HG02798 (cell line): ENCODE measurements at regions not wholly inside any gene's neighbourhood (a gene's known extent, or its start where the extent isn't known, plus 50 kb on each side); places are given as distances from the start of the nearest gene placed in this dataset.

Source experiments
- ATAC-seq: cut with Tn5 transposase; IDR thresholded peaks from one replicate; pipeline ENCODE4 v1.9.1; 2021; ENCODE audit warnings: mild to moderate bottlenecking; ENCODE audit not compliant: unreplicated experiment, poor library complexity

GRCh38 chr6:140907235-140907634 lies 1225.5 kb upstream of the GJE1 start:
- ATAC-seq: no peak

DNA sequence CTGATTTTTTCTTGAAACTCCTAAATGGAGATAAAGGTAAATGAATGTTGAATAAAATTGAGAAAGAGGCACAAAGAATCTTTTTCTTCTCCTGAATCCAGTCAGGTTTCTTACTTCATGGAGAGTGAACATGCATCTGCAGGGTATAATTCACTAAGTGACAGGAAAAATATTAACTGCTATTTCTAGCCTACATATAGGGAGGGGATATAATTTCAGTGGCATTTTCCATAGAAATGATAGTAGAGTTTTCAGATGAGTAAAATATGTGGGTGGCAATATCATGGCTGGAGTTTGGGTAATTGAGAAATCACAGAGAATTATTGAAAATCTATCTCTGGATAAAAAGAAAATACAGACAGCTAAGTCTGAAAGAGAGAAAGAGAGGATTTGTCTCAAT lies 1227.0 kb upstream of the GJE1 start:
- ATAC-seq: no peak

- no peak for ATAC-seq
These were observed 1227.7 kb upstream of the GJE1 start for GRCh38 chr6:140905050-140905449.

GRCh38 chr6:140897804-140898573 lies 1234.7 kb upstream of the GJE1 start:
- ATAC-seq: no peak

- no peak for ATAC-seq
These were observed 1235.4 kb upstream of the GJE1 start for GRCh38 chr6:140897349-140897748.

GRCh38 chr6:140893432-140893831 lies 1239.3 kb upstream of the GJE1 start:
- no peak for ATAC-seq

- ATAC-seq: no peak
These were observed 1252.8 kb upstream of the GJE1 start for GRCh38 chr6:140879946-140880345.

GRCh38 chr6:140874066-140874465 lies 1258.7 kb upstream of the GJE1 start:
- no peak for ATAC-seq

DNA sequence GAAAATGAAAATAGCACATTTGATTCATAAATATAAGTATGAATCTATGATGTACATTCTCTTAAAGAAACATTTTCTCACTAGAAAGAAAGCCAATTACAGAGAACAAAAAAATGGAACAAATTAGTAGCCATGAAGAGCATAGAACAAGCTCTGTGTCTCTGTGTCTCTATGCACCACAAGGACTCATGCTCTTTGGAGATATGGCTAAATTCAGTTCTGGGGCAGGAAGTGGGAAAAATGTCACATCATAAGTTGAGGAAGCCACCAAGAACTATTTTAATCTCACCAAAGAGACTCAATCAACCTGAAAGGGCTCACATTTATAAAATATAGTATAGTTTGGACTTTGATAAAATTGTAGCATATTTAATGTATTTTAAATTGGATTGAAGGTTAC lies 1259.8 kb upstream of the GJE1 start:
- no peak for ATAC-seq

DNA sequence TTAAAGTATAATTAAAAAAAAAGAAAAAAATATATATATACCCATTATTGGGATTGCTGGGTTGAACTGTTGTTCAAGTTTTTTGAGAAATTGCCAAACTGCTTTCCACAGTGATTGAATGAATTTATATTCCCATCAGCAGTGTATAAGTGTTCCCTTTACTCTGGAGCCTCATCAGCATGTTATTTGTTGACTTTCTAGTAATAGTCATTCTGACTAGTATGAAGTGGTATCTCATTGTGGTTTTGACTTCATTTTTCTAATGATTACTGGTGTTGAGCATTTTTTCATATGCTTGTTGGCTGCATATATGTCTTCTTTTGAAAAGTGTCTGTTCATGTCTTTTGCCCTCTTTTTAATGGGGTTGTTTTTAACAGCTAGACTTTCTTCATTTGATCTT lies 1260.8 kb upstream of the GJE1 start:
- no peak for ATAC-seq

DNA sequence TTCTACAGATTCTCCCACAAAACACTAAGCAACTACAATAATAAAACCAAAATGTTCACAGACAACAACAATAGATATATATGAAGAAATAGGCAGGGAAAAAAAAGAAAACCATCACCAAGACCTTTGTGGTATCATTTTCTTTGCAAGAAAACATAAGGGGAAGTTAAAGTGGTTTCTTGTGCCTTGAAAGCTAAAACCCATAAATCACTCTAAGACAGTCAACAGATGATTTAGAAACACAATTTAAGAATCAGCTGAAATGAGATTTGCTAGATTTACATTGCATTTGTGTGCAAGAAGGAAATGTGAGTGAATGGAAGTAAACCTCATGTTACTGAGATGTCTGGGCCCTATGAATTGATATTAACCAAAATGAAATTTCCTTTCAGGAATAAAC lies 1265.4 kb upstream of the GJE1 start:
- no peak for ATAC-seq

- ATAC-seq: no peak
These were observed 1274.2 kb upstream of the GJE1 start for GRCh38 chr6:140858381-140858971.

DNA sequence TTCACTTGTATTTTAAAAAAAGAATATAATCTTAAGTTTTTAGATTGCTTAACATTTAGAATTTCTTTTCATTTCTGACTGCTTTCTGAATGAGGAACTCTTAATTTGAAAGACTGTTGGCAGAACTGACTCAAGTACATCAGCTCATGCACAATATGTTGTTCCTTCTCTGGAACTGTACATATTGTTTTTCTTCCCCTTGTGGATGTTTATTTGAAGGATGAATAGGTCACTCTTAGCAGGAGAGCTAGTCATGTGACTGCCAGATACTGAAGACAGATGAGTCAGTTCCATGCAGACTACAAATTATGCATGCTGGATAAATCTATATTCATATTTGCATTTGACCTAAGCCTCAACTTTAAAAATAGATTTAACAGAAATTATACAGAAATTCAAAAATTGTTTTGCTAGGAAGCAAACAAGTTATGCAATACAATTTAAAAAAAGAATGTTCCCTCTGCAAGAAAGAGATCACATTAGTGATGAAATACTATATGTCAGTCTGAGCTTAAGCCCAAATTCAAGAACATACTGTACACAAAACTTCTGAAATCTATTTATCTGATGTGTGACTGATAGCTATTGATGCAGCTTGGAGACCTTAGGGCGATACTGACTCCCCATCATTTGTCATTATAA lies 1274.9 kb upstream of the GJE1 start:
- ATAC-seq: no peak

DNA sequence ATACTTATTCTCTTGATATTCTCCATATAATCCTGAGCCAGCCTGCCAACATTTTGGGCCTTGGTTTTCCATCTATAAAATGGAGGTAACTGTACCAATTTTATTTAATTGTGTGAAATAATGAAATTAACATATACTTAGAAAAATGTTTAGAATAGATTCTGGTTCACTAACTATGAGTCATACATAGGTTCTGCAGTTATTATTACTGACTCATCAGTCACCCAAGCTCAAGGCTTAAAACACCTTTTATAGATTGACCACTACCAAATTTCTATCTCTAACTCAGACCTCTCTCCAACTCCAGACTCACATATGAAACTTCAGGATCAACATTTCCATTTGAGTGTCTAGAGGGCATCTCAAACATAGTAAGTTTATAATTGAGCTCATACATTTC lies 1277.2 kb upstream of the GJE1 start:
- ATAC-seq: no peak

GRCh38 chr6:140854318-140854717 lies 1278.4 kb upstream of the GJE1 start:
- ATAC-seq: no peak

GRCh38 chr6:140850438-140850837 lies 1282.3 kb upstream of the GJE1 start:
- ATAC-seq: no peak

DNA sequence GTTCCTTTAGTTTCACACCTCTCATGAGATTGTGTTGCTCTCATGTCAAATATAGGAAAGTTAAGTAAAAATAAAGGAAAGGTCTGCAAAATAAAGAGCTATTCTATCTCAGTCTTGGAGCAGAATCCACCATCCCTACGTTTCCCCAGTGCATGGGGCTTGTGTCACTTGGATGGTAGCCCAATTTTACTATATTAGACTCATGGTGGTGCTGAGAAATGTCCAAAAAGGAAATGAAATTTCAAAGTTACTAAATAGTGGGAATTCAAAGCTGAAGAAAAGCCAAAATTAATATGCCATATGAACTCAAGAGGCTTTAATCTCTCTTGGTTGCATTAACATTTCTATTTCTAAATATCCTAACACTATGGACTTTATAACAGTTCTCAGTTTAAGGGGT lies 1283.3 kb upstream of the GJE1 start:
- ATAC-seq: no peak

GRCh38 chr6:140847262-140847645 lies 1285.5 kb upstream of the GJE1 start:
- ATAC-seq: no peak

DNA sequence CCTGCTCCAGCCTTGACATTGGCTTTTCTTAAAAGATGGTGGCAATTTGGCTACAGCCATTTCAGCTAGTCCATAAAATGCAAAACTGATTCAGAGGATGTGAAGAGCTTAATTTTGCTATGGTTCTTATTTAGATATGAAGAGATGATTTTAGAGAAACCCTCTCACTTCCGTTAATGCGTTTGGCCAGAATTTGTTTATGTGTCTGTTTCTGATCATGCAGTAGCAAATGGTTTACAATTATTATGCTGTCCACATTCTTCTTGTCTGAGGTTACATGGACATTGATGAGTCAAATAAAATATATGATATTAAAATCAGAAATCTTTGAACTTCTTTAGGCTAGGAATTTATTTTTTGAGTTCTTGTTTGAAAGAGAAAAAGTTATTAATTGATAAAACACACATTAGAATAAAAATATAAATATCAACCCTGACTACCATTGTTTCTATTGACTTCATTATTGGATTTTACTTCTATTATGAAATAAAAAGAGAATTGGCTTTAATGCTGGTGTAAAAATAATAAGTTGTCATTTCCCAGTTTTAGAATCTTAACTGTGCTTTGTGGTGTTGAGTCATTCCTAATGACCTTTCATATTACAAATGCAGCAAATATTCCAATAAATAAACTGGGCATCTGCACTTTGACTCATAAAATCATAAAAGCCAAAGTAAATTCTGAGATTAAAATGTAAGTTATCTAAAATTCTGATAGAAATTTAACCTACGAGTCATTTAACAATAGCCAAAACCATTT lies 1286.0 kb upstream of the GJE1 start:
- no peak for ATAC-seq

DNA sequence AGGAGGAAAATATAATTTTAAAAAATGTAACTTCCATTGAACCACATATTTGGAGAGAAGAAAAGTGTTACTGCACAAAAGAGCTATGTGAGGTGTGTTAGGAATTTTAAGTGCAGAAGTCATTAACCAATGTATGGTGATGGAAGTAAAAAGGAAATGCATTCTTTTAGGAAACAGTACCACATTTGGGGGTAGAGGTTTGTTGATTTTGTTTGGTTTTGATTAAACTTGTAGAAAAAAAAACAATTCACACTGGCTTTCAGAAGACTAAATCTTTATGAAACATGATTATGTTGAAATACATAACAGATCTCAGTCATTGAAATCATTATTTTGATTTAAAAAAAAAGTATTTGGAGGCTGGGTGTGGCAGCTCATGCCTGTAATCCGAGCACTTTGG lies 1287.0 kb upstream of the GJE1 start:
- ATAC-seq: no peak

- ATAC-seq: no peak
These were observed 1288.6 kb upstream of the GJE1 start for GRCh38 chr6:140844167-140844566.
